ENCODE measurements at regions not wholly inside any gene's neighbourhood (a gene's known extent, or its start where the extent isn't known, plus 50 kb on each side); places are given as distances from the start of the nearest gene placed in this dataset.

DNA sequence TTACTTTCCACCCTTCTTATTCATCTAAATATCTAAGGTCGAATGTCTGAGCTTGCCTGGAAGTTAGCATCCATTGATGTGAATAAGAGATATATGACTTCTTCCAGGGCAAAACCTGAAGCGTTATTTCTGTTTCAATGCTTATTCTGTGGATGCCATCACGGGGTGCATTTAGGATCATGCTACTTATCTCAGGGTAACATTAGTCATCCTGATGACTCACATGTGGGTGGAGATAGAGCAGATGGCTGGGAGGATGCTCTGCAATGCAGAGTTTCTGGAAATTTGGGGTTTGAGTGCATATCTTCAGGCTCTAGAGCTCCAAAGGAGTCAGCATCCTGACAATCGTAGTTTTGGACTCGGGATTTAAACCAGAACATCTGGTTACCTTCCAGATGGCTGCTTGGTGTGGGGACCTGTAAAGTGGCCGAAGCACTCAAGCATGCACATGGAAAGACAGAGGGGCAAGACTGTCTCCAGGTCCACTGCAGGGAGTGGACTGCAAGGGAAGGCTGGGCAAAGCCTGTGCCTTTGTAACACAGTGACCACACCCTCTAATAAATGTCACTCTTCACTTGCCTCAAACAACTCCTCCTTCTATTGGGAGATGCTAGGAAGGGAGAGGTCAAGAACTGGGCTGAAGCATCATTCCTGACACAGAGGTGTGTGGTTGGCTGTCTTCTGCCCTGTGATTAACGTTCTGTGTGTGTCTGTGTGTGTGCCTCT, 175.2 kb upstream of the SALL1 start:
- Histone ChIP-seq H2AK5ac (ENCODE audit: low read depth, low read length) (peak overlapping the region; percentile 69; the same call in 1 of the 2 replicates), H4K91ac (ENCODE audit: insufficient read depth, low read depth, low read length) (no peak overlapping the region; the same call in 1 of the 2 replicates), H4K8ac (ENCODE audit: low read depth in 2 of 2, low read length in 2 of 2) (no peak overlapping the region; a peak in 1 of 4 replicates), H2BK120ac (ENCODE audit: low read depth, low read length) (peak overlapping the region; percentile 44; the same call in 1 of the 2 replicates), H3K14ac (replicated peaks; ENCODE audit: low read depth, low read length) (peak overlapping the region; percentile 18; the same call in 1 of the 2 replicates), H3K4ac (ENCODE audit: low read depth, low read length) (peak overlapping the region; percentile 18), H3K79me1 (ENCODE audit: low read depth in 1 of 2, low read length in 2 of 2) (no peaks in the 10 kb centered on the region), H2BK5ac (ENCODE audit: low read depth, low read length, poor library complexity, severe bottlenecking) (no peak overlapping the region), H3K4me3 (ENCODE audit: insufficient read depth, low read depth, low read length) (no peak overlapping the region), H3K9me1 (ENCODE audit: insufficient read depth, low read length) (peaks cover 9% of the 10 kb centered on the region; the same call in 1 of the 2 replicates), H3K23ac (ENCODE audit: low read depth, low read length) (no peak overlapping the region), H3K9ac (ENCODE audit: low read depth, low read length) (no peak overlapping the region), H3K4me2 (ENCODE audit: low read depth, low read length) (no peak overlapping the region), H3K9me3 (ENCODE audit: control insufficient read depth, insufficient read depth, low read length) (no peaks in the 10 kb centered on the region), H3K36me3 (ENCODE audit: control insufficient read depth, insufficient read depth, low read length) (no peaks in the 10 kb centered on the region), H2AK9ac (replicated peaks; ENCODE audit: low read depth, low read length, poor library complexity) (no peak overlapping the region), H3K27ac (ENCODE audit: insufficient read depth, low read length) (no peak overlapping the region), H3K18ac (ENCODE audit: low read depth, low read length) (no peak overlapping the region), H3K4me1 (ENCODE audit: control insufficient read depth, insufficient read depth, low read length) (peaks cover 4% of the 10 kb centered on the region), H3K56ac (ENCODE audit: extremely low read depth, insufficient read depth, low read length) (no peak overlapping the region), H2BK20ac (ENCODE audit: low read depth, low read length) (peak overlapping the region; percentile 71; the same call in 1 of the 2 replicates), H2BK15ac (ENCODE audit: low read depth, low read length) (0 out of 3 replicates have a peak overlapping the region, but pooled peaks have one; percentile 37), H2AFZ (replicated peaks; ENCODE audit: low read length, poor library complexity) (peak overlapping the region; percentile 11), H4K20me1 (ENCODE audit: insufficient read depth, low read length) (no peaks in the 10 kb centered on the region), H4K5ac (ENCODE audit: low read depth, low read length) (no peak overlapping the region), H3K27me3 (ENCODE audit: control insufficient read depth, insufficient read depth, low read length) (no peaks in the 10 kb centered on the region; the same call in 1 of the 2 replicates)
- peak; percentile 87 for DNase-seq
- ChIA-PET POLR2A (ENCODE audit: unreplicated experiment) (no interaction called here), CTCF (no interaction called here)
- WGBS, 2 experiments (ENCODE audit: extremely low coverage in 2 of 2, insufficient read length in 1 of 2): 43% methylated on average over 2 of the region's 7 CpGs; no CpG with 5 or more reads in 1 of the 2 experiments
- peak; percentile 92 for TF ChIP-seq FOS (IDR thresholded peaks at IDR 0.05; ENCODE audit: low read depth, low read length)
- no peak for TF ChIP-seq CEBPB (IDR thresholded peaks at IDR 0.05; ENCODE audit: low read depth, low read length)
- TF ChIP-seq, protein P1, sequence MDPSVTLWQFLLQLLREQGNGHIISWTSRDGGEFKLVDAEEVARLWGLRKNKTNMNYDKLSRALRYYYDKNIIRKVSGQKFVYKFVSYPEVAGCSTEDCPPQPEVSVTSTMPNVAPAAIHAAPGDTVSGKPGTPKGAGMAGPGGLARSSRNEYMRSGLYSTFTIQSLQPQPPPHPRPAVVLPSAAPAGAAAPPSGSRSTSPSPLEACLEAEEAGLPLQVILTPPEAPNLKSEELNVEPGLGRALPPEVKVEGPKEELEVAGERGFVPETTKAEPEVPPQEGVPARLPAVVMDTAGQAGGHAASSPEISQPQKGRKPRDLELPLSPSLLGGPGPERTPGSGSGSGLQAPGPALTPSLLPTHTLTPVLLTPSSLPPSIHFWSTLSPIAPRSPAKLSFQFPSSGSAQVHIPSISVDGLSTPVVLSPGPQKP (IDR thresholded peaks at IDR 0.05; ENCODE audit: borderline replicate concordance, low read depth, low read length): no peak
- TF ChIP-seq, protein P2, sequence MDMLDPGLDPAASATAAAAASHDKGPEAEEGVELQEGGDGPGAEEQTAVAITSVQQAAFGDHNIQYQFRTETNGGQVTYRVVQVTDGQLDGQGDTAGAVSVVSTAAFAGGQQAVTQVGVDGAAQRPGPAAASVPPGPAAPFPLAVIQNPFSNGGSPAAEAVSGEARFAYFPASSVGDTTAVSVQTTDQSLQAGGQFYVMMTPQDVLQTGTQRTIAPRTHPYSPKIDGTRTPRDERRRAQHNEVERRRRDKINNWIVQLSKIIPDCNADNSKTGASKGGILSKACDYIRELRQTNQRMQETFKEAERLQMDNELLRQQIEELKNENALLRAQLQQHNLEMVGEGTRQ (IDR thresholded peaks at IDR 0.05; ENCODE audit: low read depth, low read length): peak; percentile 74
- no peak for TF ChIP-seq MAFK (IDR thresholded peaks at IDR 0.05; ENCODE audit: low read depth, low read length)
- TF ChIP-seq SMC3 (IDR thresholded peaks at IDR 0.05; ENCODE audit: low read depth, low read length): no peak
- TF ChIP-seq RCOR1 (IDR thresholded peaks at IDR 0.05; ENCODE audit: insufficient replicate concordance, low read length): no peak
- TF ChIP-seq BHLHE40 (IDR thresholded peaks at IDR 0.05; ENCODE audit: low read depth, low read length): peak; percentile 44; the same call in 1 of the 2 replicates
- TF ChIP-seq RAD21 (IDR thresholded peaks at IDR 0.05; ENCODE audit: low read length): no peak
- intact Hi-C loops (cut with micrococcal nuclease) (loop anchor here (10.0 kb wide), 1 partner anchor 171 kb away; the partner anchor contains the start of gene SALL1), in situ Hi-C loops (cut with MboI; ENCODE audit: low sequenced_read_pairs) (no loop called here), dilution Hi-C loops (cut with HindIII; ENCODE audit: low sequenced_read_pairs, unreplicated experiment) (no loop called here)
- no TSS peak for BruUV-seq (replicated peaks)
- peak; percentile 87 for ATAC-seq (ENCODE audit: low read depth)

Data from IMR-90 (cell line).